ENCODE measurements at regions not wholly inside any gene's neighbourhood (a gene's known extent, or its start where the extent isn't known, plus 50 kb on each side); places are given as distances from the start of the nearest gene placed in this dataset.

- in situ Hi-C loops (cut with MboI; ENCODE audit: low pct_unique_long_range_greater_than_20kb, low sequenced_read_pairs, unreplicated experiment), result no loop called here
- TF ChIP-seq CTCF (IDR thresholded peaks at IDR 0.05; ENCODE audit: extremely low read depth, insufficient read depth, missing control alignments), result no peak
- DNase-seq (ENCODE audit: low spot score), result no peak
These were observed 205.1 kb downstream of the DLL1 start for GRCh38 chr6:170085475-170086401.

DNA sequence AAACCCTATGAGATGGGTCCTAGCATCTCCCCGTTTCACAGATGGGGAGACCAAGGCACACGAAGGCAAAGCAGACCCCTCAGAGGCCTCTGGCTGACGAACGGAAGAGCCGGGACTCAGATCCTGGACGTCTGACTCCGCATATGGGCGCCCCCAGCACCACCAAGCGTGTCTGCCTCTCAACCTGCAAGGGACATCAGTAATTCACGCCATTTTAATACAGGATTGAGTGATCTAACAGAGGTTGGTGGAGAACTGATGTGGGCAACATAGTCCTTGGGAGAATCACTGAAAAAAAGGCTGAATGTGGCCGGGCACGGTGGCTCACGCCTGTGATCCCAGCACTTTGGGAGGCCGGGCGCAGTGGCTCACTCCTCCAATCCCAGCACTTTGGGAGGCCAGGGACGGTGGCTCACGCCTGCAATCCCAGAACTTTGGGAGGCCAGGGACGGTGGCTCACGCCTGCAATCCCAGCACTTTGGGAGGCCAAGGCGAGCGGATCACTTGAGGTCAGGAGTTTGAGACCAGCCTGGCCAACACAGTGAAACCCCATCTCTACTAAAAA is 206.6 kb downstream of the DLL1 start:
- in situ Hi-C loops (cut with MboI; ENCODE audit: low pct_unique_long_range_greater_than_20kb, low sequenced_read_pairs, unreplicated experiment), result no loop called here
- DNase-seq (ENCODE audit: low spot score), result no peak
- TF ChIP-seq CTCF (IDR thresholded peaks at IDR 0.05; ENCODE audit: extremely low read depth, insufficient read depth, missing control alignments), result no peak

DNA sequence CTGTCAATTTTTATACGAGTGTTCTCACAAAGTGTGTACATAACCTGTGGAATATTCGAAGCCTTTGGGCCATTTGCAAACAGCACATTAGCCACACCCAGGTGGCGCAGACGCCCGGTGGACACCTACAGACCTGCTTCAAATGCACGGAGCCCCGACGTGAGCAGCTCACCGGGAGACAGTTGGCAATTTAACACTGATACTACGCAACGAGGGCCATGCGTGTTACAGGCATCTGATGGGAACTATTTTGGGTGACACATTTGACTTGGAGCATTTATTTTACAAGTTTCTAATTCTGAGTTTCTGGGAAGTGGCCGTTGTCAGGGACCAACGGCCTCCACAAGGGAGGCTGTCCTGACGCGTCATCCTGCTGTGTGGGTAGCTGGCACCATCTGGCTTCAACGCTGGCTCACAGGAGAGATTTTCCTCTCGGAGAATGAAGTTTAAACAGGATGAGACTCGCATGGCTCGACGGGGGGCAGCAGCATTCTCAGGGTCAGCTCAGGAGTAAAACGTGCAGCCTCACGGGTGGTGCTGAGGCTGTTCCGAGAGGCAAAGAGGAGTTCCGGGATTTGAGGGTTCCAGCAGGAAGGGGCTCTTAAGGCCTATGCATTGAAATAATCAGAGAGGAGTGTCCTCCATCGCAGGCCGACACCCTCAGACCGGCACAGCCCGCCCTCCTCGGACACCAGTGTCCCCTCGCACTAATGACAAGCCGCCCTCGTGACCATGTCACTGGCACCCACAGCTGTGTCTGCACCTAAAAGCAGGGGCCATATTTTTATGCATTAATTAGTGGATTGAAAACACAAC is 207.4 kb downstream of the DLL1 start:
- in situ Hi-C loops (cut with MboI; ENCODE audit: low pct_unique_long_range_greater_than_20kb, low sequenced_read_pairs, unreplicated experiment), result no loop called here
- no peak for DNase-seq (ENCODE audit: low spot score)
- TF ChIP-seq CTCF (IDR thresholded peaks at IDR 0.05; ENCODE audit: extremely low read depth, insufficient read depth, missing control alignments), result no peak

GRCh38 chr6:170082531-170083187 is 208.2 kb downstream of the DLL1 start:
- TF ChIP-seq CTCF (IDR thresholded peaks at IDR 0.05; ENCODE audit: extremely low read depth, insufficient read depth, missing control alignments), result no peak
- in situ Hi-C loops (cut with MboI; ENCODE audit: low pct_unique_long_range_greater_than_20kb, low sequenced_read_pairs, unreplicated experiment), result no loop called here
- DNase-seq (ENCODE audit: low spot score), result no peak

DNA sequence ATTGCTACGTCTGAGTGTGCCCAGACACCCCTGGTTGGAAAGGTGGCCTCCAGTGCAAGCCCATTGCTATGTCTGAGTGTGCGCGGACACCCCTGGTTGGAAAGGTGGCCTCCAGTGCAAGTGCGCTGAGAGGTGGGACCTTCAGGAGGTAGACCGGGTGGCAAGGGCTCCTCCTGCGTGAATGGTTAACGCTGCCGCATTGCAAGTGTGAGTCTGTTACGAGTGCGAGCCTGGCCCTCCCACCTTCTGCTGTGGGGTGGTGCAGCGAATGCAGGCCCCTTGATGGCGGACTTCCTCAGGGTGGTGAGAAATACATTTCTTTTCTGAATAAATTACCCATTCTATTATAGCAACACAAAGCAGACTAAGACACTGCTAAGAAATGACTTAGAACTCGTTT is 208.8 kb downstream of the DLL1 start:
- in situ Hi-C loops (cut with MboI; ENCODE audit: low pct_unique_long_range_greater_than_20kb, low sequenced_read_pairs, unreplicated experiment), result no loop called here
- no peak for DNase-seq (ENCODE audit: low spot score)
- no peak for TF ChIP-seq CTCF (IDR thresholded peaks at IDR 0.05; ENCODE audit: extremely low read depth, insufficient read depth, missing control alignments)

DNA sequence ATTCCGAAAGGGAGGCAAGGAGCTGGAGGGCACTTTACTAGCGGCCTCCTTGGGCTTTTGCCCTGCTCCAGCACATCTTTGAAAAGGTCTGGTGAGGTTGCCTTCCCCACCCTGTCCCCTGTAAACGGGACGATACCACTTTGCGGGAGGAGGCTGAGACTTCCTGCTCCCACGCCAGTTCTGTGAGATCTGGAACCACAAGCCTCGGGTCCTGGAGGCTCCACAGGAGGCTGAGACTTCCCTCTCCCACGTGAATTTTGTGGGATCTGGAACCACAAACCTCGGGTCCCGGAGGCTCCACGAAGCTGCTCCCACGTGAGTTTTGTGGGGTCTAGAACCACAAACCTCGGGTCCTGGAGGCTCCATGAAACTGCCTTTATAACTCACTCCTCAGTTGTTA is 209.3 kb downstream of the DLL1 start:
- no peak for DNase-seq (ENCODE audit: low spot score)
- TF ChIP-seq CTCF (IDR thresholded peaks at IDR 0.05; ENCODE audit: extremely low read depth, insufficient read depth, missing control alignments), result no peak
- in situ Hi-C loops (cut with MboI; ENCODE audit: low pct_unique_long_range_greater_than_20kb, low sequenced_read_pairs, unreplicated experiment), result no loop called here

Measured in GM13977 (cell line).